K562 (cell line): ENCODE measurements at regions not wholly inside any gene's neighbourhood (a gene's known extent, or its start where the extent isn't known, plus 50 kb on each side); places are given as distances from the start of the nearest gene placed in this dataset.

Source experiments
- ATAC-seq: fragments of 200-7000 bp; cut with Tn5 transposase; 3 replicates; pipeline ENCODE4 v1.9.1; 2020; ENCODE audit warnings: moderate library complexity
- BruUV-seq: library from RNA; stranded (reverse); fragments of 400-500 nt; replicated peaks from 2 replicates; lab custom pipeline; 2021; lab: Mats Ljungman, UMichigan
- CTCF ChIA-PET: fragments of 300-600 bp; formaldehyde crosslinking; extraction: SDS; loops from one replicate; lab custom pipeline; 2021; ENCODE audit warnings: low intra/inter-chr PET ratio; lab: Yijun Ruan, JAX
- POLR2A ChIA-PET: fragments of 300-600, 350-650 bp; sonication (Branson Sonifier 250); formaldehyde crosslinking; extraction: SDS; loops from one replicate; lab custom pipeline; 2021; ENCODE audit warnings: antibody characterized with exemption, inconsistent platforms; lab: Yijun Ruan, JAX
- DNase-seq, 4 experiments: peaks; one replicate each; pipeline versions ENCODE4 v3.0.0 to v3.0.0-alpha.2; 2011 to 2018; ENCODE audit warnings: low spot score in 3 of 4, mixed read lengths in 3 of 4; ENCODE audit errors: extremely low read depth in 1 of 4
- FAIRE-seq: peaks from 2 replicates; lab custom pipeline; 2011; peaks lifted over from hg19 to GRCh38; lab: Jason Lieb, UNC
- H2AFZ ChIP-seq: 2 replicates; pipeline ENCODE4 v1.6.0; 2011; ENCODE audit warnings: low read depth, low read length, control low read depth, inconsistent platforms
- H3K27ac ChIP-seq: fragments of 200-600 bp; 3 replicates; pipeline ENCODE4 v1.8.0; 2011; ENCODE audit warnings: low read depth, mild to moderate bottlenecking, control low read depth, inconsistent platforms, low read length, moderate library complexity, mixed read lengths; ENCODE audit errors: extremely low read depth
- H3K27me3 ChIP-seq, 2 experiments: fragments of 300-600 bp in 1 of 2; 2 replicates in 1 of 2; 3 replicates in 1 of 2; pipeline versions ENCODE4 v1.6.0 to v1.8.0; 2011; ENCODE audit warnings: inconsistent platforms in 2 of 2, low read length in 2 of 2, mild to moderate bottlenecking in 1 of 2, mixed read lengths in 1 of 2, moderate library complexity in 1 of 2; ENCODE audit not compliant: control insufficient read depth in 2 of 2, insufficient read depth in 2 of 2
- H3K36me3 ChIP-seq: fragments of 300-600 bp; 3 replicates; pipeline ENCODE4 v1.8.0; 2011; ENCODE audit warnings: mild to moderate bottlenecking, low read length, inconsistent platforms; ENCODE audit not compliant: control insufficient read depth, insufficient read depth
- H3K4me1 ChIP-seq, 2 experiments: fragments of 200-600 bp in 1 of 2; replicated peaks in 1 of 2; 2 replicates in 1 of 2; 3 replicates in 1 of 2; pipeline versions ENCODE4 v1.5.1 to v1.8.0; 2011; ENCODE audit warnings: inconsistent platforms in 2 of 2, low read length in 2 of 2, mild to moderate bottlenecking in 1 of 2, mixed read lengths in 1 of 2, moderate library complexity in 1 of 2; ENCODE audit not compliant: control insufficient read depth in 2 of 2, insufficient read depth in 2 of 2
- H3K4me2 ChIP-seq: 2 replicates; pipeline ENCODE4 v1.6.1; 2011; ENCODE audit warnings: low read length, control low read depth, inconsistent platforms, mixed read lengths; ENCODE audit not compliant: insufficient read depth
- H3K4me3 ChIP-seq: fragments of 200-600 bp; sonication (generic), shearing (Covaris generic); 2 replicates; pipeline ENCODE4 v1.5.1; 2016; ENCODE audit warnings: control low read depth, inconsistent platforms
- H3K79me2 ChIP-seq: fragments of 200-600 bp; 3 replicates; pipeline ENCODE4 v1.8.0; 2011; ENCODE audit warnings: low read length, inconsistent platforms; ENCODE audit not compliant: control insufficient read depth, insufficient read depth
- H3K9ac ChIP-seq, 2 experiments: 2 replicates each; pipeline versions ENCODE4 v1.6.0 to v1.6.1; 2011; ENCODE audit warnings: low read depth in 2 of 2, low read length in 2 of 2, control low read depth in 1 of 2, inconsistent platforms in 1 of 2, mild to moderate bottlenecking in 1 of 2, mixed read lengths in 1 of 2; ENCODE audit not compliant: insufficient read depth in 1 of 2
- H3K9me1 ChIP-seq: one replicate; pipeline ENCODE4 v1.6.0; 2011; ENCODE audit warnings: inconsistent platforms, mild to moderate bottlenecking, low read length, moderate library complexity; ENCODE audit not compliant: control insufficient read depth, insufficient read depth
- H3K9me3 ChIP-seq: replicated peaks from 2 replicates; pipeline ENCODE4 v1.5.1; 2011; ENCODE audit warnings: low read depth, low read length, inconsistent platforms; ENCODE audit not compliant: control insufficient read depth, insufficient read depth
- H4K20me1 ChIP-seq: replicated peaks from 2 replicates; pipeline ENCODE4 v1.6.1; 2011; ENCODE audit warnings: low read length, inconsistent platforms, mixed read lengths; ENCODE audit not compliant: control insufficient read depth, insufficient read depth
- ARID2 ChIP-seq: fragments of 450-650 bp; IDR thresholded peaks from 2 replicates; pipeline ENCODE4 v1.6.1; 2017; ENCODE audit warnings: antibody characterized with exemption, mild to moderate bottlenecking
- BCL6 ChIP-seq: fragments of 250-450 bp; sonication (Bioruptor Pico); IDR thresholded peaks from 2 replicates; pipeline ENCODE4 v1.4.0; 2020
- ETV1 ChIP-seq: fragments of 450-650 bp; conservative IDR thresholded peaks from 2 replicates; pipeline ENCODE4 v1.6.1; 2016; ENCODE audit warnings: missing genetic modification characterization, control low read depth, low read depth, missing compliant biosample characterization
- ETV5 ChIP-seq: sonication (generic); formaldehyde crosslinking; IDR thresholded peaks from 2 replicates; pipeline ENCODE4 v1.4.0; 2020; ENCODE audit warnings: low read depth, mild to moderate bottlenecking, missing genetic modification reagents
- GATAD2B ChIP-seq: fragments of 450-650 bp; IDR thresholded peaks from 2 replicates; pipeline ENCODE4 v1.6.1; 2017; ENCODE audit warnings: mild to moderate bottlenecking, borderline replicate concordance
- HDAC8 ChIP-seq: fragments of 450-650 bp; IDR thresholded peaks from 2 replicates; pipeline ENCODE4 v1.6.1; 2016; ENCODE audit warnings: mild to moderate bottlenecking, missing genetic modification characterization, moderate library complexity, missing compliant biosample characterization
- HES1 ChIP-seq: fragments of 450-650 bp; IDR thresholded peaks from 2 replicates; pipeline ENCODE4 v1.6.1; 2016; ENCODE audit warnings: low read depth, mild to moderate bottlenecking, moderate library complexity
- SAP30 ChIP-seq: fragments of 200-600 bp; sonication (generic); IDR thresholded peaks from 2 replicates; pipeline ENCODE4 v1.6.1; 2012; ENCODE audit warnings: borderline replicate concordance, low read depth, mild to moderate bottlenecking, moderate library complexity, low read length, control low read depth, inconsistent platforms; ENCODE audit not compliant: insufficient read depth, poor library complexity, severe bottlenecking
- TFAM ChIP-seq: fragments of 250-450 bp; sonication (Bioruptor Pico); conservative IDR thresholded peaks from 2 replicates; pipeline ENCODE4 v1.5.0; 2021; ENCODE audit warnings: mild to moderate bottlenecking, moderate library complexity
- THRAP3 ChIP-seq: fragments of 450-650 bp; IDR thresholded peaks from 2 replicates; pipeline ENCODE4 v1.6.1; 2016; ENCODE audit warnings: mild to moderate bottlenecking, inconsistent platforms, borderline replicate concordance
- ZFP1 ChIP-seq: fragments of 450-650 bp; formaldehyde crosslinking; IDR thresholded peaks from 2 replicates; pipeline ENCODE4 v1.4.0; 2020; ENCODE audit warnings: mild to moderate bottlenecking, mixed read lengths
- ZNF77 ChIP-seq: fragments of 250-450 bp; sonication (Bioruptor Pico); IDR thresholded peaks from 2 replicates; pipeline ENCODE4 v1.5.0; 2020
- WGBS: fragments of 100-300 bp; shearing (Covaris generic); methylation state at CpG from one replicate; pipeline ENCODE4 v1.1.6; 2016; ENCODE audit warnings: low coverage, mixed read lengths; ENCODE audit not compliant: insufficient coverage; ENCODE audit errors: missing lambda C conversion rate; 5-methylcytosine and 5-hydroxymethylcytosine counted together
- in situ Hi-C: fragments of 300-500 bp; cut with MboI; formaldehyde crosslinking; loops from 4 replicates; pipeline ENCODE4 v1.15.0; 2018; ENCODE audit warnings: inconsistent platforms, mixed read lengths
- intact Hi-C: fragments of 100-400 bp; cut with micrococcal nuclease; formaldehyde crosslinking; loops from 2 replicates; pipeline ENCODE4 v1.14.2; 2022
- TF ChIP-seq, protein P1 (sequence below): sonication (generic); formaldehyde crosslinking; IDR thresholded peaks from 2 replicates; pipeline ENCODE4 v1.8.1; 2023; ENCODE audit warnings: missing genetic modification reagents, mild to moderate bottlenecking, borderline replicate concordance
- TF ChIP-seq, protein P2 (sequence below), 2 experiments: fragments of 450-650 bp in 1 of 2; sonication (generic) in 1 of 2; formaldehyde crosslinking; conservative IDR thresholded peaks; 2 replicates each; pipeline versions ENCODE4 v1.4.0 to v1.8.1; 2020 to 2022; ENCODE audit warnings: mild to moderate bottlenecking in 1 of 2, missing genetic modification reagents in 1 of 2

GRCh38 chr13:57825066-57825465, 193.5 kb downstream of the PCDH17 start:
- no peak overlapping the region for H3K9ac ChIP-seq
- BruUV-seq = no TSS peak

More at GRCh38 chr13:57825066-57825465, 193.5 kb downstream of the PCDH17 start:
- in situ Hi-C loops = no loop called here
- Histone ChIP-seq H3K27ac (no peak overlapping the region), H3K9me3 (no peaks in the 10 kb centered on the region), H3K27me3 (no peaks in the 10 kb centered on the region), H3K4me2 (no peak overlapping the region), H3K4me3 (no peak overlapping the region), H3K36me3 (no peaks in the 10 kb centered on the region), H2AFZ (no peak overlapping the region), H3K4me1 (no peaks in the 10 kb centered on the region), H4K20me1 (no peaks in the 10 kb centered on the region), H3K9me1 (no peaks in the 10 kb centered on the region), H3K79me2 (no peaks in the 10 kb centered on the region)
- ChIA-PET POLR2A (no interaction called here), CTCF (no interaction called here)
- ATAC-seq (no peak), DNase-seq (no peak), FAIRE-seq (no peak)
- 8% methylated on average over 2 of the region's 2 CpGs for WGBS
- no peak for TF ChIP-seq GATAD2B
- TF ChIP-seq TFAM (CRISPR knock-in tag) = no peak
- TF ChIP-seq ETV1 (tag) = no peak
- TF ChIP-seq, protein P1, sequence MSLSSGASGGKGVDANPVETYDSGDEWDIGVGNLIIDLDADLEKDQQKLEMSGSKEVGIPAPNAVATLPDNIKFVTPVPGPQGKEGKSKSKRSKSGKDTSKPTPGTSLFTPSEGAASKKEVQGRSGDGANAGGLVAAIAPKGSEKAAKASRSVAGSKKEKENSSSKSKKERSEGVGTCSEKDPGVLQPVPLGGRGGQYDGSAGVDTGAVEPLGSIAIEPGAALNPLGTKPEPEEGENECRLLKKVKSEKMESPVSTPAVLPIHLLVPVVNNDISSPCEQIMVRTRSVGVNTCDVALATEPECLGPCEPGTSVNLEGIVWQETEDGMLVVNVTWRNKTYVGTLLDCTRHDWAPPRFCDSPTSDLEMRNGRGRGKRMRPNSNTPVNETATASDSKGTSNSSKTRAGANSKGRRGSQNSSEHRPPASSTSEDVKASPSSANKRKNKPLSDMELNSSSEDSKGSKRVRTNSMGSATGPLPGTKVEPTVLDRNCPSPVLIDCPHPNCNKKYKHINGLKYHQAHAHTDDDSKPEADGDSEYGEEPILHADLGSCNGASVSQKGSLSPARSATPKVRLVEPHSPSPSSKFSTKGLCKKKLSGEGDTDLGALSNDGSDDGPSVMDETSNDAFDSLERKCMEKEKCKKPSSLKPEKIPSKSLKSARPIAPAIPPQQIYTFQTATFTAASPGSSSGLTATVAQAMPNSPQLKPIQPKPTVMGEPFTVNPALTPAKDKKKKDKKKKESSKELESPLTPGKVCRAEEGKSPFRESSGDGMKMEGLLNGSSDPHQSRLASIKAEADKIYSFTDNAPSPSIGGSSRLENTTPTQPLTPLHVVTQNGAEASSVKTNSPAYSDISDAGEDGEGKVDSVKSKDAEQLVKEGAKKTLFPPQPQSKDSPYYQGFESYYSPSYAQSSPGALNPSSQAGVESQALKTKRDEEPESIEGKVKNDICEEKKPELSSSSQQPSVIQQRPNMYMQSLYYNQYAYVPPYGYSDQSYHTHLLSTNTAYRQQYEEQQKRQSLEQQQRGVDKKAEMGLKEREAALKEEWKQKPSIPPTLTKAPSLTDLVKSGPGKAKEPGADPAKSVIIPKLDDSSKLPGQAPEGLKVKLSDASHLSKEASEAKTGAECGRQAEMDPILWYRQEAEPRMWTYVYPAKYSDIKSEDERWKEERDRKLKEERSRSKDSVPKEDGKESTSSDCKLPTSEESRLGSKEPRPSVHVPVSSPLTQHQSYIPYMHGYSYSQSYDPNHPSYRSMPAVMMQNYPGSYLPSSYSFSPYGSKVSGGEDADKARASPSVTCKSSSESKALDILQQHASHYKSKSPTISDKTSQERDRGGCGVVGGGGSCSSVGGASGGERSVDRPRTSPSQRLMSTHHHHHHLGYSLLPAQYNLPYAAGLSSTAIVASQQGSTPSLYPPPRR (CRISPR knock-in tag) = no peak
- TF ChIP-seq ZFP1 (CRISPR knock-in tag) = no peak
- TF ChIP-seq SAP30 = no peak
- TF ChIP-seq HDAC8 = no peak
- TF ChIP-seq THRAP3 = no peak
- no peak for TF ChIP-seq BCL6 (CRISPR knock-in tag)
- no peak for TF ChIP-seq HES1
- TF ChIP-seq, protein P2, sequence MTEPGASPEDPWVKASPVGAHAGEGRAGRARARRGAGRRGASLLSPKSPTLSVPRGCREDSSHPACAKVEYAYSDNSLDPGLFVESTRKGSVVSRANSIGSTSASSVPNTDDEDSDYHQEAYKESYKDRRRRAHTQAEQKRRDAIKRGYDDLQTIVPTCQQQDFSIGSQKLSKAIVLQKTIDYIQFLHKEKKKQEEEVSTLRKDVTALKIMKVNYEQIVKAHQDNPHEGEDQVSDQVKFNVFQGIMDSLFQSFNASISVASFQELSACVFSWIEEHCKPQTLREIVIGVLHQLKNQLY (CRISPR knock-in tag; conservative IDR thresholded peaks at IDR 0.05) = no peak
- no peak for TF ChIP-seq ARID2
- TF ChIP-seq ETV5 (CRISPR knock-in tag) = no peak
- TF ChIP-seq ZNF77 (CRISPR knock-in tag) = no peak
- intact Hi-C loops = no loop called here
